D721Med (cell line): ENCODE measurements at regions not wholly inside any gene's neighbourhood (a gene's known extent, or its start where the extent isn't known, plus 50 kb on each side); places are given as distances from the start of the nearest gene placed in this dataset.

Experiments
- DNase-seq: peaks from one replicate; pipeline ENCODE4 v3.0.0; 2011; ENCODE audit warnings: low spot score; ENCODE audit not compliant: insufficient read length
- FAIRE-seq: peaks from 2 replicates; lab custom pipeline; 2011; peaks lifted over from hg19 to GRCh38; lab: Jason Lieb, UNC
- TF ChIP-seq, protein P1 (sequence below): IDR thresholded peaks from 2 replicates; pipeline ENCODE4 v1.5.1; 2012; ENCODE audit warnings: mild to moderate bottlenecking, control low read depth; ENCODE audit not compliant: insufficient read depth; ENCODE audit errors: missing control alignments

DNA sequence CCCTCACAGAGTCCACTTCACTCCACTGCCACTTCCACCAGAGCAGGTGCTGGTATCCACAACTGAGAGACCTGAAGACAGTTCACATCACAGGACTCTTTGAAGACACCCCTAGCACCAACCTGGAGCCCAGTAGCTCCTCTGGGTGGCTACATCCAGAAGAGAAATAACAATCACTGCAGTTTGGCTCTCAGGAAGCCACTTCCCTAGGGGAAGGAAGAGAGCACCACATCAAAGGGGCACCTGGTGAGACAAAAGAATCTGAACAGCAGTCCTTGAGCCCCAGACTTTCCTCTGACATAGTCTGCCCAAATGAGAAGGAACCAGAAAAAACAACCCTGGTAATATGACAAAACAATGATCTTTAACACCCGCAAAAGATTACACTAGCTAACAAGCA lies 113.2 kb downstream of the TENT5C start:
- no peak for FAIRE-seq
- no peak for DNase-seq
- TF ChIP-seq, protein P1, sequence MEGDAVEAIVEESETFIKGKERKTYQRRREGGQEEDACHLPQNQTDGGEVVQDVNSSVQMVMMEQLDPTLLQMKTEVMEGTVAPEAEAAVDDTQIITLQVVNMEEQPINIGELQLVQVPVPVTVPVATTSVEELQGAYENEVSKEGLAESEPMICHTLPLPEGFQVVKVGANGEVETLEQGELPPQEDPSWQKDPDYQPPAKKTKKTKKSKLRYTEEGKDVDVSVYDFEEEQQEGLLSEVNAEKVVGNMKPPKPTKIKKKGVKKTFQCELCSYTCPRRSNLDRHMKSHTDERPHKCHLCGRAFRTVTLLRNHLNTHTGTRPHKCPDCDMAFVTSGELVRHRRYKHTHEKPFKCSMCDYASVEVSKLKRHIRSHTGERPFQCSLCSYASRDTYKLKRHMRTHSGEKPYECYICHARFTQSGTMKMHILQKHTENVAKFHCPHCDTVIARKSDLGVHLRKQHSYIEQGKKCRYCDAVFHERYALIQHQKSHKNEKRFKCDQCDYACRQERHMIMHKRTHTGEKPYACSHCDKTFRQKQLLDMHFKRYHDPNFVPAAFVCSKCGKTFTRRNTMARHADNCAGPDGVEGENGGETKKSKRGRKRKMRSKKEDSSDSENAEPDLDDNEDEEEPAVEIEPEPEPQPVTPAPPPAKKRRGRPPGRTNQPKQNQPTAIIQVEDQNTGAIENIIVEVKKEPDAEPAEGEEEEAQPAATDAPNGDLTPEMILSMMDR: no peak

DNA sequence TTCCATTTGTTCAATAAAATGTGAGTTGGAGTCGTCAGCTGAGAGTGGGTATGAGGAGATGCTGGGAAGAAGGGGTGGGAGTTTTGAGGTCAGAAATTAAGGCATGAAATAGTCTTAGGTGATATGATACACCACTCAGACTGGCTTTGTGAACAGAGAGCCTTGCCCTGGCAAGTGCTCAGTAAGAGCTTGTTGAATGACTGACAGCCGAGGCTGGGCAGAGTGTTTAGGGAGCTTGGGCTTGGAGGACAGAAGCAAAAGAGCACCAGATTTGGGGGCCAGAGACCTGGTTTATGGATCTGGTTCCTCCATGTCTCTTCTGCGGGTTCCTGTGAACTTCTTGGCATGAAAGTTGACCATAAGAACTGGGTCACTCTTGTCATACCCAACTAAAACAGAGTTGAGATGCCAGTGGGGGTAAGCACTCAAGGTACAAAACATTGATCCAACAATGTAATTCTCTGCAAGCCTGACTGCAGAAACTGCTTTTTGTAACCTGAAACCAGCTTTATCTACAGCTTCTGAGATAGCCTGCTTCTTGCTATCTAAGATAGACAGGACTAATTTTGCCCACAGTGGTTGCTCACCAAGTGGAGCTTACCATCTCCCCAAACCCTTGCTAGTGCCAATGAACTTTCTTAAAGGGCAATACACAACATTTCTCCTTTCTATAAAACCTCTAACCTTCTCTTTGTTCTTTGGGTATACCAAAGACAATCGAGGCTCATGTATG lies 126.4 kb downstream of the TENT5C start:
- TF ChIP-seq, protein P1: no peak
- FAIRE-seq (no peak), DNase-seq (no peak)

DNA sequence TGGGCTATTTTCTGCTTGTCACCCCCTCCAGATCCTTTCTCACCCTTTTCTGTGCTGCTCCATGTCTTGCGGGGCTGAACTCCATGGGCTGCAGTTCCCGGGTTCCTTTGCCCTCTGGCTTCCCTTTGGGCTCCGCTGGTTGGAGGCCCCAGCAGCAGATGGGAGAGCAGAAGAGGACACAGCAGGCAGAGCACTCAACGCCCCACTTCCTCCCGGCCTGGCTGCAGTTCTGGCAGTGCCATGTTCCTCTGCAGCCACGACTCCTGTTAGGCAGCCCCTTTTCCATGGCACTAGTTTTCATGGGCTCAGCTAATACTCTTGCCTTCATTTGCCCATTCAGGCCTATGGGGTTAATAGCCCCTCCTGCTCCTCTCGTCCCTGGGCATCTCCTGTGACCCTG lies 127.1 kb downstream of the TENT5C start:
- FAIRE-seq (no peak), DNase-seq (no peak)
- TF ChIP-seq, protein P1: no peak

DNA sequence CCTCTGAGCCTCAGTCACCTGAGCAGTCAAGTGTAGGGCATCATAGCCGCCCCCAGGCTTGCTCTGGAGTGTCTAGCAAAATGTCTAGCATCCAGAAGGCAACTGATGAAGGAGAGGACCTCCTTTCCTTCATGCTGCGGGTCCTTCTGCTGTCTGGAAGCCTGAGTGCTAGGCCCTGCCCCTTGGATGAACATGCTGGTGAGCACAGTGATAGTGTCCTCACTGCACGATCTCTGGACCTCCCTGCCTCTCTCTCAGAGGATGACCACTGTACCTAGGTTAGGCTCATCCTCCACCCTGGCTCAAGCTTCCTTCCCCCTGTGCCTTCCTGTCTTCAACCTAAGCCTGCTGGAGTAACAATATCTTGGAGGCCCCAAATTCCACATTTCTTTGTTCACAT lies 128.6 kb downstream of the TENT5C start:
- DNase-seq (no peak), FAIRE-seq (no peak)
- TF ChIP-seq, protein P1: no peak

DNA sequence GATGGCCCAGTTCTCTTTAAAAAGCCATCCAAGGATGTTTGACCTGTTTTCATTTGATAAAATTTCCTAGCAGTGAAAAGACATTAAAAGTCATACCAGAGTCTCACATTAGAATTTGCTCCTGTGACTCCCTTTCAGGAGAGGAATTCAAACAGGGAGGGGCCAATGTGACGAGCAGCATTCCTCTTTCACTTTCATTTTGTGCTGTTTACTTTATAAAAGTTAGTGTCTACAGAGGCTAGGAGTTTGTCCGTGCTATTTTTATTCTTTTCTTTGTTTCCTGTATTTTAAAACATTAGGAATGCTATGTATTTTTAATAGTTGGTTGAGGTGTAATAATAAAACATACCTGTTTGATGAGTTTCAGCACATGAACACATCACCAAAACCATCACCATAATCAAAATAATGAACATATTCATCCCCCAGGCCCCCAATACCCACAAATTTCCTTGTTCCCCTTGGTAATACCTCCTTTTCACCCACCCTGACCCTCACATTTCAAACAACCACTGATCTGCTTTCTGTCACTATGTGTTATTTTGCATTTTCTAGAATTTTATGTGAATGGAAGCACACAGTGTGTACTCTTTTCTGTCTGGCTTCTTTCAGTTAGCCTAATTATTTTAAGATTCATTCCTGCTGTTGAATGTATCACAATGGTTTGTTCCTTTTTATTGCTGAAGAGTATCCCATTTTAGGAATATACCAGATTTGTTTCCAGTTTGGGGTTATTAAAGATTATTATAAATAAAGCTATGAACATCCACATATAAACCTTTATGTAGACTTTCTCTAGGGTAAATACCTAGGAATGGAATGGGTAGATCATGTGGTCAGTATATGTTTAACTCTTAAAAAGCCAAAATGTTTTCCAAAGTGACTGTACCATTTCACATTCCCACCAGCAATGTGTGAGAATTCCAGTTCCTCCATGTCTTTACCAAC lies 129.5 kb downstream of the TENT5C start:
- FAIRE-seq: no peak
- DNase-seq: no peak
- TF ChIP-seq, protein P1: no peak

DNA sequence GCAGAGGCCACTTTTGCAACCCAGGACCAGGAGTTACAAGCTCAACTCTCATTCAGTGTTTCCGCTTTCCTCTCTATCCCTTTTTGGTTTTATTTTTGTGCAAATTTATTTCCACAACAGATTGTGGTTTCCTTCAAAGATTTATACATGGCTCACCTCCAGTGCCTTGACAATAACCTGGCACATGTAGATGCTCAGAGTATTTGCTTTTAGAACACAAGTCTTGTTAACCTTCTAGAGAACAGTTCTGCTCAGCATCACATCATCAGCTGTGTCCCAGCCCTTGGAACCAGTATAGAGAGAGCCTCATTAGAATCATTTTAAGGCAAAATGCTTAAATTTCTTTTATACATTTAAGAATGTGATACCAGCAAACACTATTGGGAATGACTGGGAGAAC lies 133.7 kb downstream of the TENT5C start:
- no peak for FAIRE-seq
- TF ChIP-seq, protein P1: no peak
- no peak for DNase-seq
